ENCODE measurements at regions not wholly inside any gene's neighbourhood (a gene's known extent, or its start where the extent isn't known, plus 50 kb on each side); places are given as distances from the start of the nearest gene placed in this dataset.

DNA sequence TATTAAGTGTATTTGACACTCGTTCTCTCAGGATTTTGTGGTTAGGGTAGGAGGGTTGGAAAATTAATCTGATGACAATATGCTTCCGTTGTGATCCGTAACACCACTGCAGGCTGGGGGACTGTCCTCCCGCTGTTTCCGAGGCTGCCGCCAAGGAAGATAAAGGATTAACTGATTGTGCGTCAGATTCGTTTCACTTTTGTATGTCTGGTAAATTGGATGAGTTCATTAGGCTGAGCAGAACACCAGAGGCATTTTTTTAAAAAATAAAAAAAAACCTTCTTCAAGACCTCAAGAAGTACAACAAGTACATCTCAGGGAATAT lies 486.7 kb upstream of the SALL1 start:
- TF ChIP-seq, protein P1, sequence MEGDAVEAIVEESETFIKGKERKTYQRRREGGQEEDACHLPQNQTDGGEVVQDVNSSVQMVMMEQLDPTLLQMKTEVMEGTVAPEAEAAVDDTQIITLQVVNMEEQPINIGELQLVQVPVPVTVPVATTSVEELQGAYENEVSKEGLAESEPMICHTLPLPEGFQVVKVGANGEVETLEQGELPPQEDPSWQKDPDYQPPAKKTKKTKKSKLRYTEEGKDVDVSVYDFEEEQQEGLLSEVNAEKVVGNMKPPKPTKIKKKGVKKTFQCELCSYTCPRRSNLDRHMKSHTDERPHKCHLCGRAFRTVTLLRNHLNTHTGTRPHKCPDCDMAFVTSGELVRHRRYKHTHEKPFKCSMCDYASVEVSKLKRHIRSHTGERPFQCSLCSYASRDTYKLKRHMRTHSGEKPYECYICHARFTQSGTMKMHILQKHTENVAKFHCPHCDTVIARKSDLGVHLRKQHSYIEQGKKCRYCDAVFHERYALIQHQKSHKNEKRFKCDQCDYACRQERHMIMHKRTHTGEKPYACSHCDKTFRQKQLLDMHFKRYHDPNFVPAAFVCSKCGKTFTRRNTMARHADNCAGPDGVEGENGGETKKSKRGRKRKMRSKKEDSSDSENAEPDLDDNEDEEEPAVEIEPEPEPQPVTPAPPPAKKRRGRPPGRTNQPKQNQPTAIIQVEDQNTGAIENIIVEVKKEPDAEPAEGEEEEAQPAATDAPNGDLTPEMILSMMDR (IDR thresholded peaks at IDR 0.05): no peak
- no peak for TF ChIP-seq POLR2A (IDR thresholded peaks at IDR 0.05)
- TF ChIP-seq POLR2AphosphoS5 (IDR thresholded peaks at IDR 0.05; ENCODE audit: insufficient read depth in 1 of 2, low read depth in 1 of 2): no peak

Measured in vagina (tissue), 2 donors.